Adrenal gland (tissue), 5 donors: ENCODE measurements at regions not wholly inside any gene's neighbourhood (a gene's known extent, or its start where the extent isn't known, plus 50 kb on each side); places are given as distances from the start of the nearest gene placed in this dataset.

ENCODE experiments used
- CTCF ChIP-seq, 6 experiments: fragments of 450-650 bp in 4 of 6; fragments of 200-600 bp in 2 of 6; sonication (generic) in 1 of 6; IDR thresholded peaks; 1 replicate in 5 of 6; 2 replicates in 1 of 6; pipeline versions ENCODE4 v1.5.1 to v1.8.0; 2016 to 2021; ENCODE audit warnings: antibody characterized with exemption in 6 of 6, mild to moderate bottlenecking in 2 of 6, moderate library complexity in 1 of 6
- POLR2A ChIP-seq, 2 donors: fragments of 450-650 bp; IDR thresholded peaks; one replicate each; pipeline ENCODE4 v1.6.1; 2017; ENCODE audit warnings: antibody characterized with exemption in 2 of 2, mild to moderate bottlenecking in 2 of 2, moderate library complexity in 1 of 2
- donor health status: DM: no; HTN: no; CAD: no.

- TF ChIP-seq CTCF (IDR thresholded peaks at IDR 0.05) (no peak), POLR2A (IDR thresholded peaks at IDR 0.05) (no peak)
Measured at GRCh38 chr4:124046190-124046589, 649.6 kb downstream of the SPRY1 start.
